Stimulated activated CD8-positive, alpha-beta memory T cell treated with anti-CD3 and anti-CD28 coated beads, Interleukin-4, amount 100 ng/mL, for 24 hours (primary cell): ENCODE measurements at regions not wholly inside any gene's neighbourhood (a gene's known extent, or its start where the extent isn't known, plus 50 kb on each side); places are given as distances from the start of the nearest gene placed in this dataset.

Source experiments
- DNase-seq: peaks from one replicate; pipeline ENCODE4 v3.0.0-alpha.2; 2020; ENCODE audit warnings: low read depth

- DNase-seq = no peak
Observed at GRCh38 chr7:386385-386784, 96.4 kb downstream of the FOXL3 start.

DNA sequence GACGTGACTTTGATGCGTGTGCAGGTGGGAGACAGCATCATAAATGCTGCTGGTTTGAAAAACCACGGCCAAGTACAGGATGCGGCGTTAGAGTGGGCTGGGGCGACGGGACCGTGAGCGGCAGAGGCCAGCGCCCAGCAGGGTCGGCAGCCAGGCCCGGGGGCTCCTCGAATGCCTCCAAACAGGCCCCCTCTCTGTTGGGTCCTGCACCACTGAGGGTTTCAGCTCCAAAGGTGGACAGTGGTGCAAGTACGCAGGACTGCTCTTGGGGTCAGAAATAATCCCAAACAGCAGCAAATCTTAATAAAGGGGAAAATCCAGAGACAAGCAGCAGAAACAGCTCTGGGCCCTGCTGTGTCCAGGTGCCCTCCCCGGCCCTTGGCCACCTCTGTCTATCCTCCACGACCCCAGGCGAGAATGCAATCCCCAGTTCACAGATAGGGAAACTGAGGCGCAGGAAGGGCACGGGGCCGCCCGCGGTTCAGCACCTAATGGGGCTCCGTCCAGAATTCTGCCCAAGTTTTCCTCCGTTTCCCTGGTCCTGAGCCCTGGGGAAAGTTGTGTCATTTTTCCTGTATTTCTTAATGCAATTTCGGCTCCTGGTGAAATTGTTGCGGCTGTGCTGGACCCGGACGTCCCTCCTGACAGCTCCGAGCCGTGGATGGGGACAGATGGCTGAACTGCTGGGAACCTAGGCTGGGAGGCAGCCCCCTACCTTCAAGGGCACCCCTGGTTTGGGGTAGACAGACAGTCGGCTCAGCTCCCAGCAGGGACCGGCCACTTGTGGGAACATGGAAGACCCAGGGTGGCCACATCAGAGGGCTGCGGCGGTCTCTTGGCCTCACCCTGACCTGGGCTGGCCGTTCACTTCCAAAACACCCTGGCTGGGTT, 97.4 kb downstream of the FOXL3 start:
- no peak for DNase-seq

GRCh38 chr7:388023-388960, 98.3 kb downstream of the FOXL3 start:
- DNase-seq = no peak

- DNase-seq = no peak
Observed at GRCh38 chr7:388961-389701, 99.2 kb downstream of the FOXL3 start.

DNA sequence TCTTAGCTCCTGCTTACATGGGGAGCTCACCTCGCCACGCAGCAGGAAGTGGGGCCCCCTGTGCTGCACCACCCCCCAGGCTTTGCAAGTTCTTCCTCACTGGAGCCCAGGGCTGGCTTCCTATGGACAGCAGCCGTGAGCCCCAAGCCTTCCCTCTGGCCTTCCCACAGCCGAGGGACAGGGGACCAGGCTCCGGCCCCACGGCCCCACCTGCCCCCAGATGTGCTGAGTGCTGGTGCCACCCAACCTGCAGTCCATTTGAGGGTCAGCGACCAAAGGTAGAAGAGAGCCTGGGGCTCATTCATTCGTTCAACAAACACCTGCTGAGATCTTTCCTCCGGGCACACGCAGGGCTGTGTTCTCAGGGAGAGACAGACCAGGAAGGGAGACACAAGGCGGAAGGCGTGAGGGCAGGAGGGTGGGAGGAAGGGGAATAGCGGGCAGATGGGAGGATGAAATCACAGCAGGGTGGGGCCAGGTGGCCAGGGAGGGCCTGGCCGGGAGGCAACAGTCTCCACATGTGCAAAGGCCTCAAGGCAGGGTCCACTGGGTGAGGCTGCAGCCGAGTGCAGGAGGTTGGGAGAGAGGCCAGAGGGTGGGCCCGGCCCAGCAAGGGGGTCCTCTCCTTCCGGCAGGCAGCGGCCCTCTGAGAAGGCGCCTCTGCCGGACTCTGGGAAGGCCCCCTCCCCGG, 100.1 kb downstream of the FOXL3 start:
- DNase-seq = no peak

GRCh38 chr7:390761-391410, 100.9 kb downstream of the FOXL3 start:
- no peak for DNase-seq

GRCh38 chr7:391411-391951, 101.5 kb downstream of the FOXL3 start:
- DNase-seq = no peak

GRCh38 chr7:391961-392524, 102.1 kb downstream of the FOXL3 start:
- DNase-seq = no peak

DNA sequence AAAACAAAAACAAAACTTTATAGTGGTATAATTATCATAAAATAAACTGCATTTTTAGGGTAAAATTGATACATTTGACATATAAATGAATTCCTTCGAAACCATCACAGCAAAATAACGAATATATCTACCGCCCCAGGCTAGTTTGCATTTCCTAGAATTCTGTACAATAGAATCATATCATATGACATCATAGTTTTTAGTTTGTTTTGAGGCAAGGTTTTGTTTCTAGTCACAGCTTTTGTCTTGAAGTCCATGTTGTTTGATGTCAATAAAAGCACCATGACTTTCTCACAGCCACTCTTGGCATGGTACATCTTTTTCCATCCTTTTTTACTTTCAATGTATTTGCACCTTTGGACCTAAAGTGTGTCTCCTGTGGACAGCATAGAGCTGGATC, 102.9 kb downstream of the FOXL3 start:
- no peak for DNase-seq

DNA sequence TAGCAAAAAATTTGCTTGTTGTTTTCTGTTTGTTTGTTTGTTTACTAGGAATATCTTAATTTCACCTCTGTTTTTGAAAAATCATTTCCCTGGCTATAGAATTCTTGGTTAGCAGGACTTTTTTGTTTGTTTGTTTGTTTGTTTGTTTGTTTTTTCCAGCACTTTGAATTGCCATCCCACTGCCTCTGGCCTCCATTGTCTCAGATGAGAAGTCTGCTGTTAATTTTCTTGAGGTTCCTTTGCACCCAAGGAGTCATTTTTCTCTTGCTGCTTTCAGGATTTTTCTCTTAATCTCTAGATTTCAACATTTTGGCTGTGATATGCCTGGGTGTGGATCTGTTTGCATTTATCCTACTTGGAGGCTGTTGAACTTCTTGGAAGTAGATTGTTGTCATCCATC, 105.7 kb downstream of the FOXL3 start:
- no peak for DNase-seq

DNA sequence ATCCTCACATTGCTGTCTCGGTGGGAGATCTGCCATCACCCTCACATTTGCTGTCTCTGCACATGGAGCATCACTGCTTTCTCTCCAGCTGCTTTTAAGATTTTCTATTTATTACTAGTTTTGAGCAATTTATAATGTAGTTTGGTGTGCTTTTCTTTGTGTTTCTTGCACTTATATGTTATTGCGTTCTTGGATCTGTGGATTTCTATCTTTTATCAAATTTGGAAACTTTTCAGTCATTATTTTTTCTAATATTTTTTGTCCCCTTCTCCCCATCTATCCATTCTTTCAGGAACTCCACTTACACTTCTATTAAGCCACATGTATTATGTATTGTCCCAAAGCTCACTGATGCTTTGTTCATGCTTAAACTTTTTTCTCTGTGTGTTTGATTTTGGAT, 108.9 kb downstream of the FOXL3 start:
- DNase-seq = no peak

GRCh38 chr7:400901-401485, 111.0 kb downstream of the FOXL3 start:
- no peak for DNase-seq

- no peak for DNase-seq
Observed at GRCh38 chr7:401495-401894, 111.5 kb downstream of the FOXL3 start.

DNA sequence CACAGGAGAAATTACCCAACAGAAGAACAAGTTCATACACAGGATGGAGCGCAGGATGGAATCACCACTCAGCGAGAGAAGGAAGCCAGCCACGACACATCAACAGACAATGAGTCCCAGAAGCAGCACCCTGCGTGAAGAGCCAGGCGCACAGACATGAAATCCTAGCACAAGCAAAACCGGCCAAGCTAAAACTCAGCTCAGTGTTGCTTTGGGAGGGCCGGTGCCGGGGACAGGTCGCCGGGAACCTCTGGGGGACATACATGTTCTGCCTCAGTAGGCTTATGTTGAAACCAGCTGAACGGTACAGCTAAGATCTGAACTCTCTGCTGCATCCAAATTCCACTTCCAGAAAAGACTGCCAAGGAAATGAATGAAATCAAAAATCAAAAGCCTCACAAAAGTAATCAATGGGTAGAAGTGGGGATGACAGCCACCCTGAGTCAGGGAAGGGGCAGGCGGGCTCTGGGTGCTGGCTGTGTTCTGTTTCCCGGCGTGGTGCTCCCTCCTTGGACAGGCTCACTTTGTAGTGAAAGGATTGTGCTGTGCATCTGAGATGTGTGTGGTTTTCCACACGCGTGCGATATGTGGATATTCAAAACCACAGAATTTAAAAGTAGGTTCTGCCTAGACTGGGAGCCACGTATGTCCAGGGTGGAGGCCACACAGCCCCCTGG, 114.7 kb downstream of the PDGFA start:
- no peak for DNase-seq

DNA sequence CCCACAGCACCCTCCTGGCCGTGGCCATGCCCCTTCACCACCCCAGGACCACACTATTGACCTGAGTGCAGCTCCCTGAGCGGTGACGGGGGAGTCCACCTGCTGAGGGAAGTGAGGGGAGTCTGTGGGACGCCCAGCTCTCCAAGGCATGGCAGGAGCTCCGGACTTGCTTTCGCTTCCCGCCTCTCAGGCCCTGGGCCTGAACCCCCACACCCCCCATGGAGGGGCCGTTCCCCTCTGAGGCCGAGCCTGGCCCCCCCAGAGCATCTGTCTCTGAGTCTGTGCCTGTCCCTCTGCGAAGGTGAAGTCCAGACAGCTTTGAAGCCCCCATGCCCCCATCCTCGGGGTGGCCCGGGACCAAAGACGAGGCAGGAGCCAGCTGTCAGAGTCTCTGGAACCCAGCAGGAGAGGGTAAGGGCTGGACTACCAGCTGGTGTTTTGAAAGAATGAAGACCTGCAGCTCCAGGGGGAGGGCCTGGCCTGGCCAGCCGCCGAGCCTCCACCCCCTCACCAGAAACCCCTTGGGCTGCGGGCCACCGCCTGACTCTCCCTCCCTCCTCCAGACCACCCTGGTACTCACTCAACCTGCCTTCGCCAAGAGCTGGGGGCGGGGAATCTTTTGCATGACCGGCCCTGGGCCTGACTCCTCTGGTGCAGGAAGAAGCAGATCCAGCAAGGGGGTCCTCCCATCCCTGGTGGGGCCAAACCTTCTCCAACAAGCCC, 114.0 kb downstream of the PDGFA start:
- no peak for DNase-seq

DNA sequence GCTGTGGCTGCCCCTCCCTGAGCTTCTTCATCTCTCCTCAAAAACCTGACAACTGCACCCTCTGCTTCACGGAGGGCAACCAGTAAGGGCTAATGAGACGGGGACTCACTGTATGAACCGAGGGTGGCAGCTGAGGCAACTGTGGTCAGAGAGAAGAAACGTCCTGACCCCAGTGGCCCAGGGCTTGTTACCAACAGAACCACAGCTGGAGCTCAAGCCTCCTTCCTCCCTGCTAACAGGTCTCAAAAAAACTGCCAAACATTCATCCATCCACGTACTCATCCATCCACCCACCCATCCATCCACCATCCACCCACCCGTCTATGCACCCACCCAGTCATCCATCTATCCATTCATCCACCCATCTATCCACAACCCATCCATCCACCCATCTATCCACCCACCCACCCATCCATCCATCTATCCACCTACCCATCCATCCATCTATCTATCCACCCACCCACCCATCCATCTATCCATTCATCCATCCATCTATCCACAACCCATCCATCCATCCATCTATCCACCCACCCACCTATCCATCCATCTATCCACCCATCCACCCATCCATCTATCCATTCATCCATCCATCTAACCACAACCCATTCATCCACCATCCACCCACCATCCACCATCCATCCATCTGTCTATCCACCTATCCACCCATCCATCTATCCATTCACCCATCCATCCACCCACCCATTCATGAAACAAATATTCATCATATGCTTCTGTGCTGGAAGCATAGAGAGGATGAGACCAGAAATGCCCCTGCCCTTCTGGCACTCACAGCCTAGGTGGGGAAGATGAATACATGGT, 111.7 kb downstream of the PDGFA start:
- no peak for DNase-seq

- no peak for DNase-seq
Observed at GRCh38 chr7:408751-409311, 110.8 kb downstream of the PDGFA start.
